COLO668 (cell line): ENCODE measurements at regions not wholly inside any gene's neighbourhood (a gene's known extent, or its start where the extent isn't known, plus 50 kb on each side); places are given as distances from the start of the nearest gene placed in this dataset.
"Not testable (repeated sequence)": the region's sequence is repeated elsewhere in the genome, so short reads cannot be mapped to it uniquely, and the experiment has no call there.

Experiments used
- DNase-seq: peaks from one replicate; lab custom pipeline; 2025; ENCODE audit not compliant: unreplicated experiment; lab: John Stamatoyannopoulos, UW

GRCh38 chr11:133653336-133653735 is 121.0 kb upstream of the OPCML start:
- no peak for DNase-seq

- no peak for DNase-seq
Measured at GRCh38 chr11:133650082-133650481, 117.8 kb upstream of the OPCML start.

- no peak for DNase-seq
Measured at GRCh38 chr11:133649040-133649439, 116.7 kb upstream of the OPCML start.

GRCh38 chr11:133639408-133639807 is 107.1 kb upstream of the OPCML start:
- no peak for DNase-seq

- DNase-seq, result no peak
Measured at GRCh38 chr11:133638921-133639320, 106.6 kb upstream of the OPCML start.

GRCh38 chr11:133636711-133637355 is 104.5 kb upstream of the OPCML start:
- DNase-seq, result no peak

- no peak for DNase-seq
Measured at GRCh38 chr11:133635244-133635739, 103.0 kb upstream of the OPCML start.

GRCh38 chr11:133628371-133628770 is 96.1 kb upstream of the OPCML start:
- not testable (repeated sequence) for DNase-seq

- DNase-seq, result no peak
Measured at GRCh38 chr11:133621611-133622010, 89.3 kb upstream of the OPCML start.

- DNase-seq, result no peak
Measured at GRCh38 chr11:133619973-133620372, 87.7 kb upstream of the OPCML start.

- DNase-seq, result no peak
Measured at GRCh38 chr11:133619397-133619796, 87.1 kb upstream of the OPCML start.

- no peak for DNase-seq
Measured at GRCh38 chr11:133618544-133618943, 86.2 kb upstream of the OPCML start.

GRCh38 chr11:133608496-133608895 is 76.2 kb upstream of the OPCML start:
- DNase-seq, result no peak

GRCh38 chr11:133606124-133606523 is 73.8 kb upstream of the OPCML start:
- no peak for DNase-seq

- no peak for DNase-seq
Measured at GRCh38 chr11:133605482-133605881, 73.2 kb upstream of the OPCML start.

- DNase-seq, result no peak
Measured at GRCh38 chr11:133601641-133602040, 69.3 kb upstream of the OPCML start.

GRCh38 chr11:133600786-133601185 is 68.5 kb upstream of the OPCML start:
- no peak for DNase-seq

- DNase-seq, result no peak
Measured at GRCh38 chr11:133600306-133600705, 68.0 kb upstream of the OPCML start.

- no peak for DNase-seq
Measured at GRCh38 chr11:133598906-133599305, 66.6 kb upstream of the OPCML start.

GRCh38 chr11:133597236-133597635 is 64.9 kb upstream of the OPCML start:
- no peak for DNase-seq

GRCh38 chr11:133595998-133596590 is 63.8 kb upstream of the OPCML start:
- DNase-seq, result no peak

- no peak for DNase-seq
Measured at GRCh38 chr11:133593036-133593435, 60.7 kb upstream of the OPCML start.
